ENCODE measurements at regions not wholly inside any gene's neighbourhood (a gene's known extent, or its start where the extent isn't known, plus 50 kb on each side); places are given as distances from the start of the nearest gene placed in this dataset.

DNA sequence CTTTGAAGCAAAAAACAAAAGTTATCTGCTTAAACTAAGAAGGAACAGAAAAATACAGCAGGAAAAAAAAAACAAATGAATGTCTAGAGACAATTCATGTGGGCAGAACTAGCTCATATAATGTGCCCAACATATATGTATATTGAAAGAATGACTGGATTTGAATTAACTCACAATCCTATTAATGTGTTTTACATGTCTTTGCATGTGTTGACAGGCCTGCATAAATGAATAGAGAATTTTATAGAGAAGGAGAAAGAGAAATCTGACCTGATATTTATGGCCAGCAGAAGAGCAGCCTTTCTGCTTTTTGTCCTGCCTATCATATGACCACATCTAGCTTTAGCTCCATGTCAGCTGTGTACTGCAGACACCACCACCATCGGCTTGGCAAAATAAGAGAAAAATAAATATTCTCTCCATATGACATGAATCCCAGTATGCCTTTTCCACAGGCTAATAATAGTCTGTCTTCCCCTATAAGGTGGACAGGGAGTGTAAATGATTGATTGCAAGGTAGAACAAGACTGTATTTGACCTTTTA lies 171.5 kb upstream of the PALMD start:
- no peak for TF ChIP-seq POLR2A (IDR thresholded peaks at IDR 0.05; ENCODE audit: extremely low read depth, insufficient read length)
- TF ChIP-seq, protein P1, sequence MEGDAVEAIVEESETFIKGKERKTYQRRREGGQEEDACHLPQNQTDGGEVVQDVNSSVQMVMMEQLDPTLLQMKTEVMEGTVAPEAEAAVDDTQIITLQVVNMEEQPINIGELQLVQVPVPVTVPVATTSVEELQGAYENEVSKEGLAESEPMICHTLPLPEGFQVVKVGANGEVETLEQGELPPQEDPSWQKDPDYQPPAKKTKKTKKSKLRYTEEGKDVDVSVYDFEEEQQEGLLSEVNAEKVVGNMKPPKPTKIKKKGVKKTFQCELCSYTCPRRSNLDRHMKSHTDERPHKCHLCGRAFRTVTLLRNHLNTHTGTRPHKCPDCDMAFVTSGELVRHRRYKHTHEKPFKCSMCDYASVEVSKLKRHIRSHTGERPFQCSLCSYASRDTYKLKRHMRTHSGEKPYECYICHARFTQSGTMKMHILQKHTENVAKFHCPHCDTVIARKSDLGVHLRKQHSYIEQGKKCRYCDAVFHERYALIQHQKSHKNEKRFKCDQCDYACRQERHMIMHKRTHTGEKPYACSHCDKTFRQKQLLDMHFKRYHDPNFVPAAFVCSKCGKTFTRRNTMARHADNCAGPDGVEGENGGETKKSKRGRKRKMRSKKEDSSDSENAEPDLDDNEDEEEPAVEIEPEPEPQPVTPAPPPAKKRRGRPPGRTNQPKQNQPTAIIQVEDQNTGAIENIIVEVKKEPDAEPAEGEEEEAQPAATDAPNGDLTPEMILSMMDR (IDR thresholded peaks at IDR 0.05; ENCODE audit: low read depth, low read length), result no peak
- TF ChIP-seq MYC (IDR thresholded peaks at IDR 0.05; ENCODE audit: low read depth, low read length), result no peak
